ENCODE measurements at regions not wholly inside any gene's neighbourhood (a gene's known extent, or its start where the extent isn't known, plus 50 kb on each side); places are given as distances from the start of the nearest gene placed in this dataset.

GRCh38 chr16:76193906-76194615 is 83.1 kb upstream of the CNTNAP4 start:
- TF ChIP-seq GATA2 (IDR thresholded peaks at IDR 0.05; ENCODE audit: low read depth, low read length) (no peak), GATA3 (IDR thresholded peaks at IDR 0.05; ENCODE audit: low read depth, low read length) (no peak)

GRCh38 chr16:76194616-76195015 is 82.6 kb upstream of the CNTNAP4 start:
- no peak for TF ChIP-seq GATA3 (IDR thresholded peaks at IDR 0.05; ENCODE audit: low read depth, low read length)
- TF ChIP-seq GATA2 (IDR thresholded peaks at IDR 0.05; ENCODE audit: low read depth, low read length): no peak

- TF ChIP-seq GATA2 (IDR thresholded peaks at IDR 0.05; ENCODE audit: low read depth, low read length): no peak
- no peak for TF ChIP-seq GATA3 (IDR thresholded peaks at IDR 0.05; ENCODE audit: low read depth, low read length)
Measured at GRCh38 chr16:76195056-76195455, 82.1 kb upstream of the CNTNAP4 start.

- peak; percentile 96 for TF ChIP-seq GATA2 (IDR thresholded peaks at IDR 0.05; ENCODE audit: low read depth, low read length)
- peak; percentile 95 for TF ChIP-seq GATA3 (IDR thresholded peaks at IDR 0.05; ENCODE audit: low read depth, low read length)
Measured at GRCh38 chr16:76195648-76196047, 81.6 kb upstream of the CNTNAP4 start.

GRCh38 chr16:76197900-76198299 is 79.3 kb upstream of the CNTNAP4 start:
- TF ChIP-seq GATA3 (IDR thresholded peaks at IDR 0.05; ENCODE audit: low read depth, low read length): peak; percentile 56
- peak; percentile 73 for TF ChIP-seq GATA2 (IDR thresholded peaks at IDR 0.05; ENCODE audit: low read depth, low read length)

- no peak for TF ChIP-seq GATA2 (IDR thresholded peaks at IDR 0.05; ENCODE audit: low read depth, low read length)
- TF ChIP-seq GATA3 (IDR thresholded peaks at IDR 0.05; ENCODE audit: low read depth, low read length): no peak
Measured at GRCh38 chr16:76199681-76200220, 77.5 kb upstream of the CNTNAP4 start.

- TF ChIP-seq GATA3 (IDR thresholded peaks at IDR 0.05; ENCODE audit: low read depth, low read length) (no peak), GATA2 (IDR thresholded peaks at IDR 0.05; ENCODE audit: low read depth, low read length) (no peak)
Measured at GRCh38 chr16:76201385-76201784, 75.8 kb upstream of the CNTNAP4 start.

- TF ChIP-seq GATA2 (IDR thresholded peaks at IDR 0.05; ENCODE audit: low read depth, low read length): no peak
Measured at GRCh38 chr16:76204249-76204648, 73.0 kb upstream of the CNTNAP4 start.

- TF ChIP-seq GATA2 (IDR thresholded peaks at IDR 0.05; ENCODE audit: low read depth, low read length) (no peak), GATA3 (IDR thresholded peaks at IDR 0.05; ENCODE audit: low read depth, low read length) (no peak)
Measured at GRCh38 chr16:76207270-76207669, 69.9 kb upstream of the CNTNAP4 start.

- TF ChIP-seq GATA3 (IDR thresholded peaks at IDR 0.05; ENCODE audit: low read depth, low read length) (no peak), GATA2 (IDR thresholded peaks at IDR 0.05; ENCODE audit: low read depth, low read length) (no peak)
Measured at GRCh38 chr16:76210157-76210556, 67.0 kb upstream of the CNTNAP4 start.

GRCh38 chr16:76213860-76214259 is 63.3 kb upstream of the CNTNAP4 start:
- TF ChIP-seq GATA3 (IDR thresholded peaks at IDR 0.05; ENCODE audit: low read depth, low read length): no peak
- TF ChIP-seq GATA2 (IDR thresholded peaks at IDR 0.05; ENCODE audit: low read depth, low read length): no peak

- TF ChIP-seq GATA2 (IDR thresholded peaks at IDR 0.05; ENCODE audit: low read depth, low read length): no peak
- TF ChIP-seq GATA3 (IDR thresholded peaks at IDR 0.05; ENCODE audit: low read depth, low read length): no peak
Measured at GRCh38 chr16:76214856-76215255, 62.3 kb upstream of the CNTNAP4 start.

- no peak for TF ChIP-seq GATA2 (IDR thresholded peaks at IDR 0.05; ENCODE audit: low read depth, low read length)
- TF ChIP-seq GATA3 (IDR thresholded peaks at IDR 0.05; ENCODE audit: low read depth, low read length): no peak
Measured at GRCh38 chr16:76222087-76222486, 55.1 kb upstream of the CNTNAP4 start.

GRCh38 chr16:76222853-76223252 is 54.3 kb upstream of the CNTNAP4 start:
- TF ChIP-seq GATA3 (IDR thresholded peaks at IDR 0.05; ENCODE audit: low read depth, low read length) (no peak), GATA2 (IDR thresholded peaks at IDR 0.05; ENCODE audit: low read depth, low read length) (no peak; the same call in 1 of the 2 replicates)

- no peak for TF ChIP-seq GATA2 (IDR thresholded peaks at IDR 0.05; ENCODE audit: low read depth, low read length)
Measured at GRCh38 chr16:76226011-76226410, 51.2 kb upstream of the CNTNAP4 start.
